A673 (cell line): ENCODE measurements at regions not wholly inside any gene's neighbourhood (a gene's known extent, or its start where the extent isn't known, plus 50 kb on each side); places are given as distances from the start of the nearest gene placed in this dataset.
"Not testable (repeated sequence)": the region's sequence is repeated elsewhere in the genome, so short reads cannot be mapped to it uniquely, and the experiment has no call there.

Experiments used
- BruUV-seq: library from RNA; stranded (reverse); fragments of 400-500 nt; replicated peaks from 2 replicates; lab custom pipeline; 2021; lab: Mats Ljungman, UMichigan
- CTCF ChIA-PET: fragments of 300-600 bp; sonication (Branson Sonifier 250); formaldehyde crosslinking; loops from one replicate; lab custom pipeline; 2022; ENCODE audit warnings: antibody characterized with exemption; lab: Charles Lee
- POLR2A ChIA-PET: fragments of 300-600 bp; sonication (Branson Sonifier 250); formaldehyde crosslinking; loops from one replicate; lab custom pipeline; 2022; ENCODE audit warnings: antibody characterized with exemption; ENCODE audit not compliant: low non-redundant PET; lab: Charles Lee
- DNase-seq: peaks from one replicate; pipeline ENCODE4 v3.0.0-alpha.2; 2015; ENCODE audit warnings: low spot score
- H3K27ac ChIP-seq: fragments of 200-600 bp; sonication (generic); 2 replicates; pipeline ENCODE4 v1.5.1; 2016; ENCODE audit warnings: mixed run types, low read depth, mild to moderate bottlenecking, mixed read lengths, antibody characterized with exemption, low read length; ENCODE audit not compliant: poor library complexity, severe bottlenecking
- H3K27me3 ChIP-seq: fragments of 200-600 bp; sonication (generic); replicated peaks from 2 replicates; pipeline ENCODE4 v1.6.1; 2017; ENCODE audit warnings: mixed run types, low read depth, mild to moderate bottlenecking, mixed read lengths, antibody characterized with exemption, low read length; ENCODE audit not compliant: insufficient read depth, poor library complexity
- H3K36me3 ChIP-seq: fragments of 200-600 bp; sonication (generic); 2 replicates; pipeline ENCODE4 v1.6.1; 2016; ENCODE audit warnings: mixed run types, mild to moderate bottlenecking, mixed read lengths, antibody characterized with exemption, low read length; ENCODE audit not compliant: insufficient read depth, poor library complexity, severe bottlenecking
- H3K4me1 ChIP-seq: fragments of 200-600 bp; sonication (generic); 2 replicates; pipeline ENCODE4 v1.6.1; 2017; ENCODE audit warnings: mixed run types, mild to moderate bottlenecking, mixed read lengths, antibody characterized with exemption, low read length; ENCODE audit not compliant: insufficient read depth, poor library complexity, severe bottlenecking
- H3K4me3 ChIP-seq: fragments of 200-600 bp; sonication (generic); 2 replicates; pipeline ENCODE4 v1.5.1; 2016; ENCODE audit warnings: low read depth, mixed run types, mild to moderate bottlenecking, mixed read lengths, low read length; ENCODE audit not compliant: poor library complexity, severe bottlenecking
- H3K9me3 ChIP-seq: fragments of 200-600 bp; sonication (generic); 2 replicates; pipeline ENCODE4 v1.6.1; 2016; ENCODE audit warnings: mixed run types, low read depth, mild to moderate bottlenecking, mixed read lengths, antibody characterized with exemption, low read length; ENCODE audit not compliant: poor library complexity, severe bottlenecking
- CTCF ChIP-seq: fragments of 300-800, 200-600 bp; sonication (generic); conservative IDR thresholded peaks from 2 replicates; pipeline ENCODE4 v1.5.1; 2017; ENCODE audit warnings: low read depth, mild to moderate bottlenecking, antibody characterized with exemption, low read length, moderate library complexity, mixed read lengths
- EZH2 ChIP-seq: fragments of 200-600 bp; sonication (generic); IDR thresholded peaks from 2 replicates; pipeline ENCODE4 v1.6.1; 2017; ENCODE audit warnings: borderline replicate concordance, low read depth, mild to moderate bottlenecking, mixed read lengths, antibody characterized with exemption, low read length; ENCODE audit not compliant: poor library complexity, severe bottlenecking
- intact Hi-C: fragments of 100-400 bp; cut with micrococcal nuclease; formaldehyde crosslinking; loops from one replicate; pipeline ENCODE4 v1.10.0; 2022; ENCODE audit not compliant: unreplicated experiment

- H3K36me3 ChIP-seq, result no peaks in the 10 kb centered on the region
- intact Hi-C loops, result no loop called here
- no peaks in the 10 kb centered on the region for H3K9me3 ChIP-seq
- H3K4me3 ChIP-seq, result no peak overlapping the region
- no TSS peak for BruUV-seq
- H3K27ac ChIP-seq, result no peak overlapping the region
- H3K27me3 ChIP-seq, result no peaks in the 10 kb centered on the region
- ChIA-PET CTCF (no interaction called here), POLR2A (no interaction called here)
- TF ChIP-seq EZH2 (no peak), CTCF (no peak)
- no peak for DNase-seq
- H3K4me1 ChIP-seq, result no peaks in the 10 kb centered on the region
Observed at GRCh38 chr14:40362856-40363255, 930.6 kb upstream of the FBXO33 start.

- intact Hi-C loops, result no loop called here
- Histone ChIP-seq H3K4me1 (no peaks in the 10 kb centered on the region), H3K27ac (no peak overlapping the region), H3K4me3 (no peak overlapping the region), H3K36me3 (no peaks in the 10 kb centered on the region), H3K27me3 (no peaks in the 10 kb centered on the region), H3K9me3 (no peaks in the 10 kb centered on the region)
- DNase-seq, result no peak
- no TSS peak for BruUV-seq
- ChIA-PET CTCF (no interaction called here), POLR2A (no interaction called here)
- no peak for TF ChIP-seq CTCF
- TF ChIP-seq EZH2, result no peak
Observed at GRCh38 chr14:40354754-40355153, 922.5 kb upstream of the FBXO33 start.

- H3K27ac ChIP-seq, DNase-seq, H3K9me3 ChIP-seq, CTCF ChIA-PET, POLR2A ChIA-PET, H3K36me3 ChIP-seq, intact Hi-C loops, H3K4me1 ChIP-seq, BruUV-seq, H3K4me3 ChIP-seq, H3K27me3 ChIP-seq: not testable (repeated sequence)
Observed at GRCh38 chr14:40348104-40348503, 915.9 kb upstream of the FBXO33 start.

- ChIA-PET POLR2A (no interaction called here), CTCF (no interaction called here)
- DNase-seq, result no peak
- Histone ChIP-seq H3K36me3 (no peaks in the 10 kb centered on the region), H3K4me3 (no peak overlapping the region), H3K4me1 (no peaks in the 10 kb centered on the region), H3K9me3 (no peaks in the 10 kb centered on the region), H3K27me3 (no peaks in the 10 kb centered on the region), H3K27ac (no peak overlapping the region)
- intact Hi-C loops, result no loop called here
- TF ChIP-seq EZH2, result no peak
- TF ChIP-seq CTCF, result no peak
- BruUV-seq, result no TSS peak
Observed at GRCh38 chr14:40347675-40348074, 915.4 kb upstream of the FBXO33 start.
